HG02678 (cell line): ENCODE measurements at regions not wholly inside any gene's neighbourhood (a gene's known extent, or its start where the extent isn't known, plus 50 kb on each side); places are given as distances from the start of the nearest gene placed in this dataset.
"Not testable (repeated sequence)": the region's sequence is repeated elsewhere in the genome, so short reads cannot be mapped to it uniquely, and the experiment has no call there.

Experiments
- ATAC-seq: cut with Tn5 transposase; IDR thresholded peaks from one replicate; pipeline ENCODE4 v1.9.1; 2021; ENCODE audit warnings: mild to moderate bottlenecking, moderate library complexity; ENCODE audit not compliant: unreplicated experiment

DNA sequence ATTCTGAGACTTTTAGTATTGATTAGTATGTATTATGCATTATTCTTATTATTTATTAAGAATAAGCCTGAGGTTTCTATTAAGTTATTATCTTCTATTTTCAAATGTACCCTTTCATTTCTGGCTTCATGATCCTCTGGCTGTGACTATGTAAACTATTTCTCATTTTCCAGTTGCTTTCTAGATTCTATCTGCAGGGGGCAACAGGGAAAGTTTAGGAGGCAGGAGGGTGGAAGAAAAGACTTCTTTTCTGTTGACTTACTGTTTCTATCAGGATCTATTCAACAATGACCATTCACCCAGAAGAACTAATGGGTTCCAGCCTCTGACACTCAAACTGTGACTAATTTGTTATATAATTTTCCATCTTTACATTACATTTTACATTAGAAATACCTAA is 653.4 kb upstream of the FSHR start:
- no peak for ATAC-seq

DNA sequence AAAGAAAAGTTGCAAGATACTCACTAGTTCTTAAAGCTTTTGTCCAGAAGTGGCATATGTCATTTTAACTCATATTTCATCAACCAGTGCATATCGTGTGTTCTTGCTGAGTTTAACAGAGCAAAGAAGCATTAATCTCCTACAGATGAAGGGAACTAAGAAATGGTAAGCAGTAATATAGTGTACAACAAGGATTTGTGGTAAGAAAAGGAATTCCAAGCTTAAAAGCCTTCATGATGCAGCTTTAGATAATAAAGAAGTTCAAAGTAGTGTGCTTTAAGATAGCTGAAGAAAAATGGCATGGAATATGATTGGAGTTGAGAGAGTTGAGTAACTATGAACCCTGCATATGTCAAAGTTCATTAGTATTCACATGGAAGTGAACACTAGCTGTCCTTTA is 649.8 kb upstream of the FSHR start:
- no peak for ATAC-seq

DNA sequence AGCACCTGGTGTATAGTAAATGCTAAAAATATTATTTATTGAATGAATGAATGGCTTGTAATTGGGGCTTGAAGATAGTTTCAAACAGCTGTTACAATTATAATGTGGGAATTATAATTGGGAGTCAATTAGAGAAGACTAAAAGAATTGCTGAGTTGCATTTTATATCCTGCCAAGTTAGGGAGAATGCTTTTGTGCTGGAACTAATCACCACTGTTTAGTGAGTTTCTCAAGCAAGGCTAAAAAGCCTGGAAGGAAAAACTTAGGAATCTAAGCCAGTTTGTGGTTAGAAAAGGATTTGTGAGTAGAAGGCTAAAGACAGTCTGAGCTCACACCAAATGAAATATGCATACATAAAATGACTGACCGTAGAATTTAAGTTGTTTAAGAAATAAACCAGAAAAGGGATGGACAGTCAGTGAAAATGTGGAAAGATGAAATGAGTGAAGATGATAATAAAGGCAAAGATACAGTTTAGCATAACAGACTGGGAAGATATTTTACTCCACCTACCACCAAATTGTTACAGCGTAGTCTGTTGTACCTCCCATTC is 647.7 kb upstream of the FSHR start:
- ATAC-seq: no peak

DNA sequence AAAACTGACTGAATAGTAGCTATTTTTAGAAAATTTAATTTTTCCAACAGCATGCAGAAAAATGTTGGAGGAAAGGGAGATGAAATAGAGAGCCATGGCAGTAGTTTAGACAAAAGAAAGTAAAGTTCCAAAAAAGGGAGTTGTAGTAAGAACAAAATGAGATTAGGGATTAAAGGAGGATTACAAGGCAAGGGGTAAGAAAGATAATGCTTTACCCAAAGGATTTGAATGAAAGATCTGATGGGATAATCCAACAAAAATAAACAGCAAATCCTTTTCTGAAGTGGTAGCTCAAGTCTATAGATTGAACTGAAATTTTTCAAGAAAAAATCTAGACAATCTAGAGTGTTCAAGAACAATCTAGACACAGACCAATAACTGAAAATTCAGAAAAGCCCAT is 644.3 kb upstream of the FSHR start:
- no peak for ATAC-seq

- no peak for ATAC-seq
Observed at GRCh38 chr2:49796266-49796665, 642.0 kb upstream of the FSHR start.

DNA sequence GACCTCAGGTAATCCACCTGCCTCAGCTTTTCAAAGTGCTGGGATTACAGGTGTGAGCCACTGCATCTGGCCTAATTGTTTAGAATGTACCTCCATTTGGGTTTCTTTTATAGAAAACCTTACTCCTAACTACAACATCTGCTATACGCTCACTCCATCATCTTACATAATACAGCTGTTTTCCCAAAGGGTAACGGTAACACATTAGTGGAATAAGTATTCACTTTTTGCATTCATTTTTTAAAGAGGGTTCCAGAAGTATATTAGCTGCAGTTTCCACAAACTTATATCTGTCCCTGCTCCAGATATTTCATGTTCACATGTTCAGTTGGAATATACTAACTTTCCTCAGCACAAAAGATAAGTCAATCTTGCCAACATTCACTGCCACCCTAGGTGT is 640.1 kb upstream of the FSHR start:
- ATAC-seq: no peak

GRCh38 chr2:49788300-49788699 is 634.0 kb upstream of the FSHR start:
- ATAC-seq: no peak

DNA sequence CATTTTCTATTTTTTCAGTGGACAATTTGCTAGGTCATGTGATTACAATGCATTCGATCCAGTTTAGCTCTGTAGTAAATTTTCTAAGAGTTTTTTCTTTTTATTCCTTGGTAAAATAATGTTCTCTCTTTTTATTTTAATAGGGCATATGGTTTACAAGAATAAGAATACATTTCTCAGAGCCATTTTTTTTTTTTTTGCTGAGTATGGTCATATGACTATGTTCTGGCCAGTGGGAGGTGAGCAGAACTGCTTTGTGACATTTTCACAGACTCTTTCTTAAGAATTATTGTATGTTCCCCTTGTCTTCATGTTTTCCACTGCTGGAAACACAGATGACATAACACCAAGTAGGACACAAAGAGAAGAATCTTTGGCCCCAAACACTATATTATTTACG is 626.6 kb upstream of the FSHR start:
- ATAC-seq: no peak

DNA sequence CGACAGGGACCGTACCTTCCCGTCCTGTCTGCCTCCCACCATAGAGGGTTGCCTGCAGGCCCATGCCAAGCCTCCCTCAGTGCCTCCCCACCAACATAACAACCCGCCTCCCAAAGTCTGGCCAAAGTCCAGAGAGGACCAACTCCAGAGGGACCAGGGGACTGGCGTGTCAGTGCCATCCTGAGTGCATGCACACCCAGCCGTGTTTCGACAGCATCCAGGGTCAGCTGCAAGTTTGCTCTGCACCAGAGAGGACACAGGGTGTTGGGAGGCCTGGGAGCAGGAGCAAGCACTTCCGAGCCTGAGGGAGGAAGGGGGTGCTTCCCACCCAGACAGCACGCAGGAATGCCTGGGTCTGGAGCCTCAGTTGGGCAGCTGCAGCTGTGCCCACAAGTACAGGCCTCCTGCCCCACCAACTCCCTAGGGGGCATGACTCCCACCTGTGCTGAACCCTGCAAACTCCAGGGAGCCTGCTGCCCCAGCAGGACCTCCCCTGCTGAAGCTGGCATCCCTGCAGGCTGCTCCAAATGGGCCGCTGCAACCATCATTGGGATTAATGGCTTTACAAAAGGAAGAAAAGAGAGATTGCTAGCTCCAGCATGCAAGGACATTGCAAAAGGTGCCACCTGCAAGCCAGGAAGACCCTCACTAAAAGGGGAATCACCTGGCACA is 618.1 kb upstream of the FSHR start:
- no peak for ATAC-seq

DNA sequence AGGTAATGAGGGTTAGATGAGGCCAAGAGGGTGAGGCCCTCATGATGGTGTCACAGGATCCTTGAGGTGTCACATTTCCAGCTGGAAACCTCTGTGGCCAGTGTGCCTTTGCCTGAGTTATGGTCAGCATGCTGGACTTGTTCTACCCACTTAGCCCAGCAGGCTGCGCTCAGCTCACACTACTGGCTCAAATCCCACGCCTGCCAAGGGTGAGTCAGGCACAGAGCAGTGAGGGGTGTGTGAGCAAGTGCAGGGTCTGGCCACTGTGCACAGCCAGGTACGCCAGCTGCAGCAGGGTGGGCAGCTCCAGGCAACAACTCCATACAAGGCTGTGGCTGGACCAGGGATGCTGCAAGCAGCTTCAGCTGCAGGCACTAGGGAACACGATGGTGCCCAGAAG is 616.6 kb upstream of the FSHR start:
- ATAC-seq: no peak

GRCh38 chr2:49767316-49767715 is 613.0 kb upstream of the FSHR start:
- no peak for ATAC-seq

DNA sequence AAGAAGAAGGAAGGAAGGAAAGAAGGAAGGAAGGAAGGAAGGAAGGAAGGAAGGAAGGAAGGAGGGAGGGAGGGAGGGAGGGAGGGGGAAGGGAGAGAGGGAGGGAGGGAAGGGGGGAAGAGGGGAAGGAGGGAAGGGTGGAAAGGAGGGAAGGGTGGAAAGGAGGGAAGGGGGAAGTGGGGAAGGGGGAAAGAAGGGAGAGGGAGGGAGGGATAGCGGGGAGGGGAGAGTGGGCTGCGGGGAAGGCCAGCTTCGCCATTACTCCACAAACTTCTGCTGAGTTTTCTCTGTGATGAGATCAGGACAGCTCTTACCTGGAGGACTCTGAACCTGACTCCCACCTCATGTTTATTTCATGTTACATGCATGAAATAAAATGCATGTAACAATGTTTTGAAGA is 601.5 kb upstream of the FSHR start:
- ATAC-seq: no peak

- no peak for ATAC-seq
Observed at GRCh38 chr2:49754381-49754780, 600.1 kb upstream of the FSHR start.

DNA sequence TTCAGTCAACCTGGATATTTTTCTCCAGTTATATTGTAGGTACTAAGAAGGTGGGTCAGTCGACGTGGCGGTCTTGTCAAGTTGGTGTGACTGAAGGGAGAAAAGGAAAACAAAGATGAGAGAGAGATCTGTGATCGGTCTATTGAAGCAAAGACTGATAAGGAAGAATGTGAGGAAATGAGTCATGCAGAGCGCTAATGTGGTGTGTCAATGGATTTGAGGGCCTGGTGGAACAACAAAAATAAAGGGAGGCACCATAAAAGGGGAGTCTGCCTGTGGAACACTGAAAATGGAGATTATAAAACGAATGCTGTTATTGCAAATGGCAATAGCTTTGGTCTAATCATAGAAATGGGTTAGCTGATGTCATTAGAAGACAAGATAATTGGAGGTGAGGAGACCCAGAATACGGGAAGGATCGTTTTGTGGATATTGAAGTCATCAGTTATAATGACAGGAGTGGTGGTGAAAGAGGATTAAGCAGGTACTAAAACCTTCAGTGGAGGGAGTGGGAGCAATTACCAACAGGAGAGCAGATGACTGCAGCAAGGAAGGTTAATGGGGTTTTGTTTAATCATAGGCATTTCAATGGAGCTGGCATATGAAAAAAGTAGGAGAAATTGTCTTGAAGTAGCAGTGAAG is 599.1 kb upstream of the FSHR start:
- no peak for ATAC-seq

DNA sequence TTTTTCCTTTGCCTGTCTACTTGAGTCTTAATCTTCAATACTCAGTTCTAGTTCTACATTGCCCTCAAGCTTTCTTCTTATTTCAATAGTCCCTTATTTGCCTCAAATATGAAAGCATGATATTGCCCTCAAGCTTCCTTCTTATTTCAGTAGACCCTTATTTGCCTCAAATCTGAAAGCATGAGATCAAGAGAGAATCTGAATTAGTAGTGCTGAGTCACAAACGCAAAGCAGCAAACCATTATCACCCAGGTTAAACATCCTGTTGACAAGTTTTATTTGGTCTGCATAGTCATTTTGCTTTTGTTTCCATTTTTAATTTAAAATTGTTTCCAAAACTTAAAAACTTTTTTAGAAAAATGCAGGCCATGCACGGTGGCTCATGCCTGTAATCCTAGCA is 583.3 kb upstream of the FSHR start:
- no peak for ATAC-seq

GRCh38 chr2:49732924-49733323 is 578.6 kb upstream of the FSHR start:
- ATAC-seq: not testable (repeated sequence)

GRCh38 chr2:49719241-49719640 is 564.9 kb upstream of the FSHR start:
- no peak for ATAC-seq

DNA sequence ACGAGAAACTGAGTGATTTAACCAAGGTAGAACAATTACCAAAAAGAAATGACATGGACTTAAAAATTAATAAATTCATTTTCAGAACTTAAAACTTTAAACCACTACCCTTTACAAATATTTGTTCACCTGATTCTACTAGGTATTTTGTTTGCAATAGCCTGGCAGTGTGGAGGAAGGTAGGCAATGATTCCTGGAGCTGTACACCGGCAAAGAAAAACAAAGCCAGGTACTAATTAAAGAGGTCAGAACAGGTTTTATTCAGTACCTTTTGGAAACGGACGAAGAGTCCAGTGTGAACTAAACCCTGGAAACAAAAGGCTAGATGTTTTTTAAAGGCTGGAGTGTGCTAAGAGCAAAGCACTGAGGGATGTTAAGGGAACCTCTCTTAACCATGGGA is 561.3 kb upstream of the FSHR start:
- no peak for ATAC-seq

DNA sequence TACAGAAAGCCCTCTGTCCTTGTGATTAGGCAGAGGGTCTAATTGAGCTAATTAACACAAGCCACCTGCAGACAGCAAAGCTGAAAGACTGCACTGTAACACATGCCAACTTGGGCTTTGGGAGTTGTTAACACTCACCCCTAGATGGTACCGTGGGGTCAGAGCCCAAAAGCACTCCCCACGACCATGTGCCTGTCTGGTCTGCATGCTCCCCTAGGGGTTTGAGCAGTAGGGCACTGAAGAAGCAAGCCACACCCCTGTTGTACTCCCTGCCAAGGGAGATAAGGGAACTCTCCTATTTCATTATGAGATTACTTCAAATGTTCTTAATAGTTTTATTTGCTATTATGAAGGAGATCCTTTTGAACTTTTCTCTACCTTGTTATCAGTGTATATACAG is 560.1 kb upstream of the FSHR start:
- no peak for ATAC-seq

DNA sequence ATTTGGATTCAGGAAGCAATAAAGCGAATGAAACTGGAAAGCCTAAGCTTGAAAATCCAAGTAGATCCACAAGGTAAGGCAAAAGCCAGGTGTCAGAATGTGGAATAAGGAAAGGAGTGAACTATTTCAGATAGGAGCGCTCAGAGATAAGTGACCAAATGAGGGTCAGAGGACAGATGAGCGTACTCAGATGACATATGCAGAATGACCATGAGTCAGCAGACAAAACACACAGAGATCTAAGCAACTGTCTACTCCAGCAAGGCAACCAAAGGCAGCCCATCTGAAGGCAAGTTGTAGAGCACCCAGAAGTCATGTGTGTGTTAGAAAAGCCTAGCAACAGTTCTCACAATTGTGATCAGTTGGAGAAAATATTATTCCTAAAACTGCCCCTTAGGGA is 548.4 kb upstream of the FSHR start:
- ATAC-seq: no peak

GRCh38 chr2:49693961-49694360 is 539.6 kb upstream of the FSHR start:
- no peak for ATAC-seq

DNA sequence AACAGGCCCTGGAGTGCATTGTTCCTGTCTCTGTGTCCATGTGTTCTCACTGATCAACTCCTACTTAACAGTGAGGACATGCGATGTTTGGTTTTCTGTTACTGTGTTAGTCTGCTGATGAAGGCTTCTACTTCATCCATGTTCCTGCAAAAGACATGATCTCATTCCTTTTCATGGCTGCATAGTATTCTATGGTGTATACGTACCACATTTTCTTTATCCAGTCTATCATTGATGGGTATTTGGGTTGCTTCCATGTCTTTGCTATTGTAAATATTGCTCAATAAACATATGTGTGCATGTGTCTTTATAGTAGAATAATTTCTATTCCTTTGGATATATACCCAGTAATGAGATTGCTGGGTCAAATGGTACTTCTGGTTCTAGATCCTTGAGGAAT is 537.7 kb upstream of the FSHR start:
- not testable (repeated sequence) for ATAC-seq

DNA sequence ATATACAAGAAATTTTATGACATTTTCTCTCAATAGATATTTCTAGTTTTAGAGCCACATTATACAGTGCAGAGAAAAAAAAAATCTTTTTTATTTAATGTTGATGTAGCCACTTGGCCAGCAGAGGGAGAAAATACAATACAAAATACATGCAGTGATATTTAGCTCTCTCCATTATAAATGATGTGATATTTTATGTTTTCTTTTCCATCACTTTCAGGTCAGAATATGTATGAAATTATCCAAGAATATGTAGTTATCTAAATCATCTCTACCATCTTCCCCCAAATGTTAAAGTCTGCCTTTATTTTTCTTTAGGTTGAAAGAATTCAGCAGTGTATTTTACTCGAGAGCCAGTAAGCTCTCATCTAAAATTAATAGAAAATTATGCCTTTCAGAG is 533.6 kb upstream of the FSHR start:
- no peak for ATAC-seq
